SK-N-SH (cell line): ENCODE measurements at regions not wholly inside any gene's neighbourhood (a gene's known extent, or its start where the extent isn't known, plus 50 kb on each side); places are given as distances from the start of the nearest gene placed in this dataset.

Source experiments
- CTCF ChIA-PET: fragments of 300-600, 350-600 bp; formaldehyde crosslinking; extraction: SDS; loops from one replicate; lab custom pipeline; 2021; lab: Yijun Ruan, JAX
- POLR2A ChIA-PET: fragments of 350-600 bp; sonication (Branson Sonifier 250); formaldehyde crosslinking; extraction: SDS; loops from one replicate; lab custom pipeline; 2020; ENCODE audit warnings: antibody characterized with exemption, inconsistent platforms; lab: Yijun Ruan, JAX
- DNase-seq: peaks from one replicate; pipeline ENCODE4 v3.0.0; 2012
- H2AFZ ChIP-seq: fragments of 200-600 bp; sonication (generic); 2 replicates; pipeline ENCODE4 v1.8.1; 2016; ENCODE audit warnings: antibody characterized with exemption, mild to moderate bottlenecking, low read depth
- H3F3A ChIP-seq: fragments of 200-600 bp; sonication (generic); replicated peaks from 2 replicates; pipeline ENCODE3; 2016; ENCODE audit warnings: antibody characterized with exemption, mild to moderate bottlenecking; ENCODE audit not compliant: insufficient read depth
- H3K27ac ChIP-seq, 2 experiments: fragments of 200-500 bp in 1 of 2; fragments of 200-600 bp in 1 of 2; sonication (Bioruptor generic) in 1 of 2; sonication (generic), shearing (Covaris generic) in 1 of 2; 2 replicates each; pipeline versions ENCODE4 v1.5.1 to v1.6.1; 2014 to 2016; ENCODE audit warnings: low read depth in 2 of 2, inconsistent platforms in 1 of 2, low read length in 1 of 2, mild to moderate bottlenecking in 1 of 2, mixed read lengths in 1 of 2
- H3K27me3 ChIP-seq: fragments of 200-600 bp; sonication (generic), shearing (Covaris generic); 2 replicates; pipeline ENCODE4 v1.6.1; 2016; ENCODE audit warnings: mixed run types; ENCODE audit not compliant: insufficient read depth
- H3K36me3 ChIP-seq, 2 experiments: fragments of 200-500 bp in 1 of 2; fragments of 200-600 bp in 1 of 2; sonication (Bioruptor generic) in 1 of 2; sonication (generic) in 1 of 2; replicated peaks in 1 of 2; 2 replicates each; pipeline versions ENCODE3 to v1.5.1; 2014 to 2016; ENCODE audit warnings: low read length in 1 of 2, mild to moderate bottlenecking in 1 of 2; ENCODE audit not compliant: insufficient read depth in 2 of 2, control insufficient read depth in 1 of 2
- H3K4me1 ChIP-seq, 2 experiments: fragments of 200-500 bp in 1 of 2; fragments of 200-600 bp in 1 of 2; sonication (Bioruptor generic) in 1 of 2; sonication (generic), shearing (Covaris generic) in 1 of 2; 2 replicates each; pipeline versions ENCODE4 v1.5.1 to v1.6.1; 2014 to 2016; ENCODE audit warnings: low read depth in 1 of 2, low read length in 1 of 2, mixed run types in 1 of 2; ENCODE audit not compliant: insufficient read depth in 2 of 2, control insufficient read depth in 1 of 2
- H3K4me2 ChIP-seq: fragments of 200-600 bp; sonication (generic), shearing (Covaris generic); 2 replicates; pipeline ENCODE4 v1.6.1; 2017; ENCODE audit warnings: mixed run types
- H3K4me3 ChIP-seq, 2 experiments: fragments of 200-500 bp in 1 of 2; fragments of 200-600 bp in 1 of 2; sonication (Bioruptor generic) in 1 of 2; sonication (generic), shearing (Covaris generic) in 1 of 2; 2 replicates each; pipeline versions ENCODE4 v1.5.1 to v1.8.1; 2014 to 2016; ENCODE audit warnings: low read depth in 2 of 2, inconsistent platforms in 1 of 2, low read length in 1 of 2, mild to moderate bottlenecking in 1 of 2, mixed read lengths in 1 of 2, moderate library complexity in 1 of 2
- H3K79me2 ChIP-seq: fragments of 200-600 bp; sonication (generic); 2 replicates; pipeline ENCODE4 v1.8.1; 2017; ENCODE audit warnings: mild to moderate bottlenecking; ENCODE audit not compliant: insufficient read depth
- H3K9ac ChIP-seq: fragments of 200-600 bp; sonication (generic); 2 replicates; pipeline ENCODE4 v1.6.1; 2017; ENCODE audit warnings: mixed run types
- H3K9me2 ChIP-seq: fragments of 200-600 bp; sonication (generic); 2 replicates; pipeline ENCODE4 v1.6.1; 2017; ENCODE audit warnings: mixed run types
- H3K9me3 ChIP-seq: fragments of 200-600 bp; sonication (generic); 2 replicates; pipeline ENCODE4 v1.6.1; 2017; ENCODE audit warnings: mixed run types, mild to moderate bottlenecking, moderate library complexity
- H4K20me1 ChIP-seq: fragments of 200-600 bp; sonication (generic); 2 replicates; pipeline ENCODE4 v1.6.1; 2017; ENCODE audit warnings: mild to moderate bottlenecking, mixed run types; ENCODE audit not compliant: insufficient read depth
- EZH2phosphoT487 ChIP-seq: fragments of 200-600 bp; sonication (generic); IDR thresholded peaks from 2 replicates; pipeline ENCODE4 v1.6.1; 2017; ENCODE audit warnings: low read depth, mixed run types, mild to moderate bottlenecking, antibody characterized with exemption, moderate library complexity, borderline replicate concordance
- FOXJ3 ChIP-seq: sonication (generic); formaldehyde crosslinking; IDR thresholded peaks from 2 replicates; pipeline ENCODE4 v1.5.1; 2020; ENCODE audit warnings: mild to moderate bottlenecking, missing genetic modification reagents
- GABPA ChIP-seq: IDR thresholded peaks from 2 replicates; pipeline ENCODE4 v1.4.0; 2012; ENCODE audit warnings: low read depth, mild to moderate bottlenecking
- GATA2 ChIP-seq: sonication (generic); formaldehyde crosslinking; IDR thresholded peaks from 2 replicates; pipeline ENCODE4 v1.5.0; 2020; ENCODE audit warnings: mild to moderate bottlenecking, missing genetic modification reagents
- MEF2A ChIP-seq: IDR thresholded peaks from 2 replicates; pipeline ENCODE4 v1.4.0; 2012; ENCODE audit warnings: low read depth, borderline replicate concordance
- MXI1 ChIP-seq: IDR thresholded peaks from 2 replicates; pipeline ENCODE4 v1.6.1; 2012; ENCODE audit warnings: mild to moderate bottlenecking, low read depth, low read length, improper control_type of control experiment
- NFIC ChIP-seq: IDR thresholded peaks from 2 replicates; pipeline ENCODE4 v1.4.0; 2012; ENCODE audit warnings: borderline replicate concordance
- POLR2AphosphoS5 ChIP-seq: IDR thresholded peaks from 2 replicates; pipeline ENCODE4 v1.6.1; 2012; ENCODE audit warnings: low read depth, low read length
- RAD21 ChIP-seq: IDR thresholded peaks from 2 replicates; pipeline ENCODE4 v1.6.1; 2012; ENCODE audit warnings: mild to moderate bottlenecking, low read length
- RFX5 ChIP-seq: IDR thresholded peaks from 2 replicates; pipeline ENCODE4 v1.6.1; 2012; ENCODE audit warnings: mild to moderate bottlenecking, improper control_type of control experiment, low read length
- SIN3A ChIP-seq: IDR thresholded peaks from 2 replicates; pipeline ENCODE4 v1.6.1; 2012; ENCODE audit warnings: low read depth, mild to moderate bottlenecking, low read length, moderate library complexity, borderline replicate concordance
- TCF12 ChIP-seq: IDR thresholded peaks from 2 replicates; pipeline ENCODE4 v1.4.0; 2012
- TEAD4 ChIP-seq: IDR thresholded peaks from 2 replicates; pipeline ENCODE4 v1.4.0; 2012; ENCODE audit warnings: mild to moderate bottlenecking, borderline replicate concordance; ENCODE audit not compliant: insufficient read depth
- YY1 ChIP-seq: IDR thresholded peaks from 2 replicates; pipeline ENCODE4 v1.4.0; 2012; ENCODE audit warnings: low read depth, mild to moderate bottlenecking
- WGBS: methylation state at CpG from one replicate; pipeline ENCODE4 v1.1.6; 2017; ENCODE audit warnings: low lambda C conversion rate; 5-methylcytosine and 5-hydroxymethylcytosine counted together
- TF ChIP-seq, protein P1 (sequence below): IDR thresholded peaks from 2 replicates; pipeline ENCODE4 v1.4.0; 2012; ENCODE audit warnings: low read depth, borderline replicate concordance
- TF ChIP-seq, protein P2 (sequence below): fragments of 200-600 bp; sonication (generic); IDR thresholded peaks from 2 replicates; pipeline ENCODE4 v1.6.1; 2017; ENCODE audit warnings: antibody characterized with exemption, mild to moderate bottlenecking, moderate library complexity
- TF ChIP-seq, protein P3 (sequence below): IDR thresholded peaks from 2 replicates; pipeline ENCODE4 v1.4.0; 2012; ENCODE audit warnings: low read depth
- TF ChIP-seq, protein P4 (sequence below): fragments of 150-350 bp; IDR thresholded peaks from 2 replicates; pipeline ENCODE4 v1.6.1; 2016; ENCODE audit warnings: mild to moderate bottlenecking, low read depth, low read length
- TF ChIP-seq, protein P5 (sequence below): IDR thresholded peaks from 2 replicates; pipeline ENCODE4 v1.4.0; 2012; ENCODE audit warnings: low read depth, borderline replicate concordance

DNA sequence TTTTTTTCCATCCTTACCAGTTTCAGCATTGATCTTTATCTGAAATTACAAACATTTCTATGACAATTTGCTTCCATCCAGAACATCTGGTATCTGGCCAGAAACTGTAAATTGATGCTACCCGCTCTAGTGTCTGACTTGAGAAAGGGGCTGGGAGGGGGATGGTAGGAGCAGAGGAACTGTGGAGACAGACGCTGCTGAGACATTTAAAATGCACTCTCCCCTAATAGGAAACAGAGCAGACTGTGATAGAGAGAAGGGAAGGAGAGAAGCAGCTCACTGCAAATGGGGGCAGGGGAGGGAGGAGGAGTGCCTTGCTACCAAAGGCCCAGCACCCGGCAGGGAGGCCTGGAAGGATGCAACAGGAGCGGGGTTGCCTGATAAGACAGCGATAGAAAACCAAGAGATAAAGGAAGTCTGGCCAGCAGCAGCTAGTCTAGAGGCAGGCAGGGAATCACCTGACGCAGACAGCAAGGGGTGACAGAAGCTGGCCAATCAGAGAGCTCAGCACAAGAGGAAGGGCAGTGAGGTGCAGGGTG, 195.5 kb upstream of the NFIA start (continued):
- TF ChIP-seq POLR2AphosphoS5 = peak; percentile 45; the same call in 1 of the 2 replicates
- TF ChIP-seq, protein P1, sequence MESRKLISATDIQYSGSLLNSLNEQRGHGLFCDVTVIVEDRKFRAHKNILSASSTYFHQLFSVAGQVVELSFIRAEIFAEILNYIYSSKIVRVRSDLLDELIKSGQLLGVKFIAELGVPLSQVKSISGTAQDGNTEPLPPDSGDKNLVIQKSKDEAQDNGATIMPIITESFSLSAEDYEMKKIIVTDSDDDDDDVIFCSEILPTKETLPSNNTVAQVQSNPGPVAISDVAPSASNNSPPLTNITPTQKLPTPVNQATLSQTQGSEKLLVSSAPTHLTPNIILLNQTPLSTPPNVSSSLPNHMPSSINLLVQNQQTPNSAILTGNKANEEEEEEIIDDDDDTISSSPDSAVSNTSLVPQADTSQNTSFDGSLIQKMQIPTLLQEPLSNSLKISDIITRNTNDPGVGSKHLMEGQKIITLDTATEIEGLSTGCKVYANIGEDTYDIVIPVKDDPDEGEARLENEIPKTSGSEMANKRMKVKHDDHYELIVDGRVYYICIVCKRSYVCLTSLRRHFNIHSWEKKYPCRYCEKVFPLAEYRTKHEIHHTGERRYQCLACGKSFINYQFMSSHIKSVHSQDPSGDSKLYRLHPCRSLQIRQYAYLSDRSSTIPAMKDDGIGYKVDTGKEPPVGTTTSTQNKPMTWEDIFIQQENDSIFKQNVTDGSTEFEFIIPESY = no peak
- TF ChIP-seq MXI1 = peak; percentile 47; the same call in 1 of the 2 replicates
- peak; percentile 47 for TF ChIP-seq RAD21
- TF ChIP-seq, protein P2, sequence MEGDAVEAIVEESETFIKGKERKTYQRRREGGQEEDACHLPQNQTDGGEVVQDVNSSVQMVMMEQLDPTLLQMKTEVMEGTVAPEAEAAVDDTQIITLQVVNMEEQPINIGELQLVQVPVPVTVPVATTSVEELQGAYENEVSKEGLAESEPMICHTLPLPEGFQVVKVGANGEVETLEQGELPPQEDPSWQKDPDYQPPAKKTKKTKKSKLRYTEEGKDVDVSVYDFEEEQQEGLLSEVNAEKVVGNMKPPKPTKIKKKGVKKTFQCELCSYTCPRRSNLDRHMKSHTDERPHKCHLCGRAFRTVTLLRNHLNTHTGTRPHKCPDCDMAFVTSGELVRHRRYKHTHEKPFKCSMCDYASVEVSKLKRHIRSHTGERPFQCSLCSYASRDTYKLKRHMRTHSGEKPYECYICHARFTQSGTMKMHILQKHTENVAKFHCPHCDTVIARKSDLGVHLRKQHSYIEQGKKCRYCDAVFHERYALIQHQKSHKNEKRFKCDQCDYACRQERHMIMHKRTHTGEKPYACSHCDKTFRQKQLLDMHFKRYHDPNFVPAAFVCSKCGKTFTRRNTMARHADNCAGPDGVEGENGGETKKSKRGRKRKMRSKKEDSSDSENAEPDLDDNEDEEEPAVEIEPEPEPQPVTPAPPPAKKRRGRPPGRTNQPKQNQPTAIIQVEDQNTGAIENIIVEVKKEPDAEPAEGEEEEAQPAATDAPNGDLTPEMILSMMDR = no peak
- peak; percentile 86; the same call in 1 of the 2 replicates for TF ChIP-seq FOXJ3 (CRISPR knock-in tag)
- TF ChIP-seq TEAD4 = peak; percentile 12; the same call in 1 of the 2 replicates
- TF ChIP-seq GATA2 = peak; percentile 95
- no peak for TF ChIP-seq EZH2phosphoT487
- TF ChIP-seq, protein P3, sequence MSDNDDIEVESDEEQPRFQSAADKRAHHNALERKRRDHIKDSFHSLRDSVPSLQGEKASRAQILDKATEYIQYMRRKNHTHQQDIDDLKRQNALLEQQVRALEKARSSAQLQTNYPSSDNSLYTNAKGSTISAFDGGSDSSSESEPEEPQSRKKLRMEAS = no peak
- TF ChIP-seq, protein P4, sequence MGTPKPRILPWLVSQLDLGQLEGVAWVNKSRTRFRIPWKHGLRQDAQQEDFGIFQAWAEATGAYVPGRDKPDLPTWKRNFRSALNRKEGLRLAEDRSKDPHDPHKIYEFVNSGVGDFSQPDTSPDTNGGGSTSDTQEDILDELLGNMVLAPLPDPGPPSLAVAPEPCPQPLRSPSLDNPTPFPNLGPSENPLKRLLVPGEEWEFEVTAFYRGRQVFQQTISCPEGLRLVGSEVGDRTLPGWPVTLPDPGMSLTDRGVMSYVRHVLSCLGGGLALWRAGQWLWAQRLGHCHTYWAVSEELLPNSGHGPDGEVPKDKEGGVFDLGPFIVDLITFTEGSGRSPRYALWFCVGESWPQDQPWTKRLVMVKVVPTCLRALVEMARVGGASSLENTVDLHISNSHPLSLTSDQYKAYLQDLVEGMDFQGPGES = no peak
- peak; percentile 83 for TF ChIP-seq TCF12
- TF ChIP-seq NFIC = peak; percentile 55; the same call in 1 of the 2 replicates
- no peak for TF ChIP-seq RFX5
- TF ChIP-seq MEF2A = no peak
- TF ChIP-seq GABPA = no peak

DNA sequence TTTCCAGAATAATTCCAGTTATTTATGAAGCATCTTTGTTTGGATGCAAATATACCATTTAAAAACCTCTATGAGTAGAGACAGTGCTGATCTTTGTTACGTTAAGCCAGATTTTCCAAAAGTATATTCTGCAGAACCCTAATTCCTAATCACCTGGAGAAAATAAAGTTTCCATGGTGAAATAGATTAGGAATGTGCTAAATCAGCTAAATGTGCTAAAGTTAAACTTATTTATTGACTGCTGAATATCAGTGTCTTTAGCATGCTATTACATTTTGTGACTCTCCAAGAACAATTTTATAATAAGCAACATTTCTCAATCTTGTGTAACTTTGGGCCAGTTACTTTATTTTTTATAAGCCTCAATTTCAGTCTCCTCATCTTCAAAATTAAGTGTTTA, 196.3 kb upstream of the NFIA start:
- no peaks in the 10 kb centered on the region for H3K9me3 ChIP-seq
- peak overlapping the region; percentile 59; the same call in 1 of the 2 replicates for H3K4me2 ChIP-seq
- CTCF ChIA-PET = interaction anchor here (1.1 to 2.1 kb wide), 2 partner anchors 26 to 605 kb away, joined by 4 to 8 read pairs; no protein-coding TSS in a partner anchor
- no peaks in the 10 kb centered on the region for H3K36me3 ChIP-seq
- 93% methylated on average over 1 of the region's 1 CpG for WGBS
- no peaks in the 10 kb centered on the region for H3K9me2 ChIP-seq
- H3K79me2 ChIP-seq = no peaks in the 10 kb centered on the region
- no peaks in the 10 kb centered on the region for H4K20me1 ChIP-seq
- no peak overlapping the region for H3K9ac ChIP-seq
- H3K27ac ChIP-seq = peak overlapping the region; percentile 68 to 100; a peak in 3 of 4 replicates
- H3F3A ChIP-seq = no peaks in the 10 kb centered on the region
- H3K4me3 ChIP-seq = no peak overlapping the region
- H3K27me3 ChIP-seq = no peaks in the 10 kb centered on the region
- POLR2A ChIA-PET = interaction anchor here (1.7 kb wide), 1 partner anchor 26 kb away, joined by 4 read pairs; no protein-coding TSS in a partner anchor
- DNase-seq = no peak
- H3K4me1 ChIP-seq = peaks cover 7 to 48% of the 10 kb centered on the region in 2 experiments; a peak in 2 of 4 replicates
- H2AFZ ChIP-seq = peak overlapping the region; percentile 72
- no peak for TF ChIP-seq SIN3A
- TF ChIP-seq EZH2phosphoT487 = no peak
- TF ChIP-seq MEF2A = no peak
- TF ChIP-seq, protein P5, sequence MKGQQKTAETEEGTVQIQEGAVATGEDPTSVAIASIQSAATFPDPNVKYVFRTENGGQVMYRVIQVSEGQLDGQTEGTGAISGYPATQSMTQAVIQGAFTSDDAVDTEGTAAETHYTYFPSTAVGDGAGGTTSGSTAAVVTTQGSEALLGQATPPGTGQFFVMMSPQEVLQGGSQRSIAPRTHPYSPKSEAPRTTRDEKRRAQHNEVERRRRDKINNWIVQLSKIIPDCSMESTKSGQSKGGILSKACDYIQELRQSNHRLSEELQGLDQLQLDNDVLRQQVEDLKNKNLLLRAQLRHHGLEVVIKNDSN = no peak
- no peak for TF ChIP-seq YY1
- no peak for TF ChIP-seq TEAD4
- TF ChIP-seq, protein P1 = no peak
- no peak for TF ChIP-seq MXI1
- TF ChIP-seq, protein P2 = no peak
- no peak for TF ChIP-seq POLR2AphosphoS5
